Stimulated activated CD4-positive, alpha-beta T cell treated with anti-CD3 and anti-CD28 coated beads, Interleukin-15, amount 100 ng/mL, for 24 hours (primary cell): ENCODE measurements at regions not wholly inside any gene's neighbourhood (a gene's known extent, or its start where the extent isn't known, plus 50 kb on each side); places are given as distances from the start of the nearest gene placed in this dataset.

ENCODE experiments used
- DNase-seq: peaks from one replicate; pipeline ENCODE4 v3.0.0-alpha.2; 2020

- DNase-seq, result no peak
These were observed 546.3 kb downstream of the MAT2B start for GRCh38 chr5:164051745-164052144.

GRCh38 chr5:164052536-164053093 is 547.2 kb downstream of the MAT2B start:
- DNase-seq, result no peak

- no peak for DNase-seq
These were observed 547.7 kb downstream of the MAT2B start for GRCh38 chr5:164053123-164053522.

GRCh38 chr5:164054461-164054860 is 549.0 kb downstream of the MAT2B start:
- no peak for DNase-seq

GRCh38 chr5:164057121-164057520 is 551.7 kb downstream of the MAT2B start:
- DNase-seq, result no peak

GRCh38 chr5:164058621-164059020 is 553.2 kb downstream of the MAT2B start:
- no peak for DNase-seq

- DNase-seq, result no peak
These were observed 554.1 kb downstream of the MAT2B start for GRCh38 chr5:164059471-164059870.

- DNase-seq, result no peak
These were observed 555.5 kb downstream of the MAT2B start for GRCh38 chr5:164060786-164061355.

- DNase-seq, result no peak
These were observed 556.9 kb downstream of the MAT2B start for GRCh38 chr5:164062304-164062703.

- no peak for DNase-seq
These were observed 559.8 kb downstream of the MAT2B start for GRCh38 chr5:164065266-164065665.

GRCh38 chr5:164071671-164072070 is 566.3 kb downstream of the MAT2B start:
- DNase-seq, result no peak

GRCh38 chr5:164073081-164073480 is 567.7 kb downstream of the MAT2B start:
- no peak for DNase-seq

GRCh38 chr5:164076556-164076955 is 571.1 kb downstream of the MAT2B start:
- DNase-seq, result no peak

GRCh38 chr5:164090358-164090757 is 584.9 kb downstream of the MAT2B start:
- no peak for DNase-seq

- no peak for DNase-seq
These were observed 586.4 kb downstream of the MAT2B start for GRCh38 chr5:164091836-164092235.

- no peak for DNase-seq
These were observed 588.9 kb downstream of the MAT2B start for GRCh38 chr5:164094291-164094690.

GRCh38 chr5:164097749-164098148 is 592.3 kb downstream of the MAT2B start:
- no peak for DNase-seq

- DNase-seq, result no peak
These were observed 593.1 kb downstream of the MAT2B start for GRCh38 chr5:164098531-164098930.

GRCh38 chr5:164098979-164099378 is 593.6 kb downstream of the MAT2B start:
- DNase-seq, result no peak

GRCh38 chr5:164115420-164115819 is 610.0 kb downstream of the MAT2B start:
- no peak for DNase-seq

GRCh38 chr5:164119806-164120447 is 614.5 kb downstream of the MAT2B start:
- DNase-seq, result no peak

GRCh38 chr5:164127527-164127926 is 622.1 kb downstream of the MAT2B start:
- no peak for DNase-seq

GRCh38 chr5:164132358-164132757 is 626.9 kb downstream of the MAT2B start:
- DNase-seq, result no peak

GRCh38 chr5:164137095-164137494 is 631.7 kb downstream of the MAT2B start:
- DNase-seq, result no peak

- no peak for DNase-seq
These were observed 634.0 kb downstream of the MAT2B start for GRCh38 chr5:164139423-164139822.
